HG02610 (cell line): ENCODE measurements at regions not wholly inside any gene's neighbourhood (a gene's known extent, or its start where the extent isn't known, plus 50 kb on each side); places are given as distances from the start of the nearest gene placed in this dataset.

Experiments
- ATAC-seq: cut with Tn5 transposase; IDR thresholded peaks from one replicate; pipeline ENCODE4 v1.9.1; 2021; ENCODE audit warnings: mild to moderate bottlenecking, moderate library complexity; ENCODE audit not compliant: unreplicated experiment

DNA sequence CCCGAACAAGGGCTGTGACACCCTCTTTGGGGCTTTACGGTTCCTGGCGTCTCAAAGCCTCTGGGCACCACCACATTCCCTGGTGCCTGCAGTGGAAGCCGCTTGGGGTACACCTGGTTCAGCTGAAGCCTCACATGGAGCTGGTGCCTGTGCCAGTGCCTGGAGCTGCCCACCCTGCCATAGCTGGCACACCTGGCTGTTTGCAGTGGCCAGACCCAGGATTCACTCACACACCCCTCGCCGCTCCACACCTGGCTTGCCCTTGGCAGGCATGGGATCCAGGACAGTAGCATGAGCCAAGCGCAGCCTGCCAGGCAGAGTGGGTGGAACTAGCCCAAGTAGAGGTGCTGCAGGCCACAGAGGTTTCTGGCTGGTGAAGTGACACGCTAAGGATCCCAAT lies 641.8 kb downstream of the TLE4 start:
- ATAC-seq = no peak

DNA sequence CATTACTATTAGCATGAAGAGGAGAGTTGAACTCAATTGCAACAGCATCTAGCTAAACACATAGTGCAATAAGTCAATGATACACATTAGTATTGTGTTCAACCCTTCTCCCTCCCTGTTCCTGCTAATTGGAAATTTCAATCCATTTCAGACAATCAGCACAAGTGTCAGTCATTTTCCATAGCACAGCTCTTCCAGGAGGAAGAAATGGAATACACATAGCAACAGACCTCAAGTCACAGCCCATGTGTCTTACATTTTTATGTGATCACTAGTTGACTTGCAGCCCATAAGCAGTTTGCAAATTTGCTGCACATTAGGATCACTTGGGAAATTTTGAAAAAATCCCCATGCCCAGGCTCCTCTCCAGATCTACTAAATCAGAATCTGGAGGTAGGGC lies 636.9 kb downstream of the TLE4 start:
- no peak for ATAC-seq

DNA sequence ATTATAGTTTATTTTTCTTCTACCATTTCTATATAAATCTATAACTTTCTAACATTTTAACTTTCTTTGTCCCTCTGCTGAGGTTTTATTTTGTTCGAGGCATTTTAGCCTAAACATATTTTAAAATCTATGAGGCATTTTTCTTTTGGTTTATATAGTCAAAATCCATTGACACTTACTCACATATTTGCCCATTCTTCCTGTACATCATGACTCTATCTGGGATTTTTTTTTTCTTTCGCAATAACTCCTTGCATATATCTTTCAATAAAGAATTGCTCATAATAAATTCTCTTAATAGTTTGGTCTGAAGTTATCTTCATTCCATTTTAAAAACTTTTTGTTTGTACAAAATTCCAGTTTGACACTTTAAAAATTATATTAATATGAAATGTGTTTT lies 632.3 kb downstream of the TLE4 start:
- no peak for ATAC-seq

DNA sequence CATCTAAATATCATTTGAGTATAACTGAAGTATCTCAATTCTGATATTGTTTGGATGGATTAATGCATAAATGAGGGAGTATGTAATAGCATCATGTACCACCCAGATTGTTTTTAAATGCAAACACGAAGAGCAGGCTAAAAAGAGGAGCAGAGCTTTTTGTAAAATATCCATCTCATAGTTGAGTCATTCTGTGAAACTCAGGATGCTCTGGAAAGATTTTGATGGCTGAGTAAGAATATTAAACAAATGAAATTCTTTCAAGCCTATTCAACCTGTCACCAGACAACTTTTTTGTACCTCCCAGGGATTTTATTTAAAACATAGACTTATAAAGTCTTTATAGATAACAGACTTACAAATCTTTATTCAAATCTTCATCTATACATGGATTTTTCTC lies 625.9 kb downstream of the TLE4 start:
- ATAC-seq = no peak

DNA sequence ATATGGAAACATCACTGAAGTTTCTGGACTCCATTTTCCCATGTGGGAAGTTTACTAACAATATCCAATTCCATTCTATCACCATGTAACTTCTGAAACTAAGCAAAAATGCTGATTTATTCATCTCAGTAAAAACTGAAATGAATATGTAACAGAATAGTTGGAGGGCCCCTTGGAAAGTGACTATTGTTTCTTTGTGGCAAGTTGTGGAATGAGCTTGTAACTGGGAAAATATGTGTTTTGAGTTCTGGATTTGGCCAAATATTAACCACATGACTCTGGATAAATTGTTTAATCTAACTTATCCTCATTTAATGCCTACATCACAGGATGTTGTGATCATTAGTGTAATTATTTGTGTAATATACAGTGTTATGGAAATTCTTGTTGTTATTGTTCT lies 619.3 kb downstream of the TLE4 start:
- ATAC-seq = no peak

DNA sequence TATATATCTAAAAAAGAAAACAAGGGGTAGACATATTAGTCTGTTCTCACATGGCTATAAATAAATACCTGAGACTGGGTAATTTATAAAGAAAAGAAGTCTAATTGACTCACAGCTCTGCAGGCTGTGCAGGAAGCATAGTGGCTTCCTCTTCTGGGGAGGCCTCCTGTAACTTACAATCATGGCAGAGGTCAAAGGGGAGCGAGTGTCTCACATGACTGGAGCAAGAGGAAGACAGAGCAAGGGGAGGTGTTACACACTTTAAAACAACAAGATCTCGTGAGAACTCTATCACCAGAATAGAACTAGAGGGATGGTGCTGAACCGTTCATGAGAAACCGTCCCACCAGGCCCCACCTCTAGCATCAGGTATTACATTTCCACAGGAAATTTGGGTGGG lies 616.8 kb downstream of the TLE4 start:
- ATAC-seq = no peak

DNA sequence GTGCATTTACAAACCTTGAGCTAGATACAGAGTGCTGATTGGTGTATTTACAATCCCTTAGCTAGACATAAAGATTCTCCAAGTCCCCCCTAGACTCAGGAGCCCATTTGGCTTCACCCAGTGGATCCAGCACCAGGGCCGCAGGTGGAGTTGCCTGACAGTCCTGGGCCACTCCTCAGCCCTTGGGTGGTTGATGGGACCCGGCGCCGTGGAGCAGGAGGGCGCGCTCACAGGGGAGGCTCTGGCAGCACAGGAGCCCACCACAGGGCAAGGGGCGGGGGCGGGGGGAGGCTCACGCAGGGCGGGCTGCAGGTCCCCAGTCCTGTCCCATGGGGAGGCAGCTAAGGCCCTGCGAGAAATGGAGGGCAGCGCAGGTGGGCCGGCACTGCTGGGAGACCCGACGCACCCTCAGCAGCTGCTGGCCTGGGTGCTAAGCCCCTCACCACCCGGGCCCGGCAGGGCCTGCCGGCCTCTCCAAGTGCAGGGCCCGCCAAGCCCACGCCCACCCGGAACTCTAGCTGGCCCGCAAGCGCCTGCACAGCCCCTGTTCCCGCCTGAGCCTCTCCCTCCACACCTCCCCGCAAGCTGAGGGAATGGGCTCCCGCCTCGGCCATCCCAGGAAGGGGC lies 613.5 kb downstream of the TLE4 start:
- ATAC-seq = no peak

DNA sequence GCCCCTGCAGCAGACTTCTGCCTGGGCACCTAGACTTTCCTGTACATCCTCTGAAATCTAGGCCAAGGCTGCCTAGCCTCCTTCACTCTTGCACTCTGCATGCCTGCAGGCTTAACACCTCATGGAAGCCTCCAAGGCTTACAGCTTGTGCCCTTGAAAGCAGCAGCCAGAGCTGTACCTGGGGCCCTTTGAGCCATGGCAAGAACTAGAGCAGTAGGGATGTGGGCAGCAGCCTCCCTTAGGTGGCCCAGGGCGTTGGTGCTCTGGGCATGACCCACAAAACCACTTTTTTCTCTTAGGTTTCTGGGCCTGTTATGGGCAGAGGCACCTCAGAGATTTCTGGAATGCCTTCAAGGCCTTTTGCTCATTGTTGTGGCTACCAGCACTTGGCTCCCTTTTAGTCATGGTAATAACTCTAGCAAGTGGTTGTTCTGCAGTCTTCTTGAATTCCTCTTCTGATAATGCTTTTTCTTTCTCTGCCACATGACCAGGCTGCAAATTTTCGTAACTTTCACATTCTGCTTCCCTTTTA lies 606.2 kb downstream of the TLE4 start:
- no peak for ATAC-seq

DNA sequence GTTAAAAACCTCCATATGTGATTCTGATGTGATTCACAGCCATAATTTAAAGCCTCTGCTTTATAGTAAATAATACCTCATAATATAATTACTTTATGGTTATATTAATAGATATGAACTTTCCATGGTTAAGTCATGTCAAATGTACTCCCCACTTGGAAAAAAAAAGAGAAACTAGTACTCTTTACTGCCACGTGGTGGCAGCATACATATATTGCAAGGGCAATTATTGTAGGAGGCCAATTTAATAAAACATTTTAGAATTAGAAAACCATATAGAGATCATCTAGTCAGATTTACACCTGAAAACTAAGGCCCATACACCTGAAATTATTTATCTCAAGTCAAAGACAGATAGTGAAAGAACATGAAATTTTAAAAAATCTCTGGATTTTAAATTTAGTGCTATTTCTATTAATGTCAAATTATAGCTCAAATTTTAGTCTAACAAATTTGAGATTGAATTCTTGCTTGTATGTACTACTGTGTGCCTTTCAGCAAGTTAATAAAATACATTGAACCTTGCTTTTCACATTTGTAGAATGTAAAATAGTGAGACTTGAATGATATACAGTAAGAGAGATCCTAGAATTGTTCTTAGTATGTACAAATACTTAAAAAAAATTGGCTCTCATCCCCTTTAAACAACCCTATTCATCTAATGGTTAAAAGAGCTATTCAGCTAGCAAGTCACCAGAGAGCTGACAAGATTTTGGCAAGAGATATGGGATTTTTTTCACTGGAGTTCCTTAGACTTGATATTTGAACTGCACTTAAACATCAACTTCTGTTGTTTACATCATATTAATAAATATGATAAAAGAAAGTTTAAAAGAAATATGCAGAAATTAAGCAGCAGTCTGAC lies 603.8 kb downstream of the TLE4 start:
- ATAC-seq = no peak

DNA sequence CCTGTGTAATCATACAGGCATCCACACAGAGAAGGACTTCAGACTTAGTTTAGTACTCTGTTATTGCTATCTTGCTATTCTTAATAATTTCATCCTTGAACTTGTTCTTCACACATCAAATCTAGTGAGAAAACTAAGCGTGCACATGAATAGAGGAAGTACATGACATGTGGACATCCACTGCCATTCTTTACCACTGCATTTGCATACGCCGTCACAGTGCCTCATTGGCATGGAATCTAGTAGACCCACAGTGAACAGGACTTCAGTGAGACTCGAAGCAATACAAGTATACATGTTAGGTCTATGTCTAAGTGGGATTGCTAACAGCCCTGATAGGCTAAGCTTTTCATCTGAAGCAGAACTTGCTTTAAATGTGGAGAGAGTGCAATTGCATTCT lies 592.1 kb downstream of the TLE4 start:
- ATAC-seq = no peak

DNA sequence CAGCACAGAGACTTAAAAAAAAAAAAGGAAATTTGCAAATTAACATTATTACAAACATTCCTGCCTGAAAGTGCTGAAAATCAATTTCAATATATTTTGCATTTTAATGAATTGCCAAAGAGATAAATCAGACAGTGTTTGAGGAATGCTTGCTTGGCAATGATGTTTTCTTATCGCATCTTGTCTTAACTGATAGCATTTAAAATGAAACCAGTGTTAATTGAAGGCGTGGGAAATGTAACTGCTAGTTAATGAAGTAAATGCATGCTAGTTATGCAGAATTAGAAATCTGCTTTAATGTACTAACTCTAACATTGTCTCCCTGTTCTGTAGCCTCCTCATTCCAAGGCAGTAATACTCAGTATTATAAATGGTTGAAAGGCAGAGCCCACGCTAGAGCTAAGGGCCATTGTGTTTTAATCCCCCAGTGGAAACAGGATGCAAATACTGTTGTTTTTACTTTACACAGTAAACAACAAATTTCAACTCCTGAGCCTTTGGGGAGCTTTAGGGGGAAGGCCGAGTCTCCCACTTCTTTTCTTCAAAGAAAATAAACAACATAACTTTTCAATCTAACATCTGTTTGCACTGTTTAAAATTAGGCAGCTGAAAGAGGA lies 586.9 kb downstream of the TLE4 start:
- ATAC-seq = no peak

DNA sequence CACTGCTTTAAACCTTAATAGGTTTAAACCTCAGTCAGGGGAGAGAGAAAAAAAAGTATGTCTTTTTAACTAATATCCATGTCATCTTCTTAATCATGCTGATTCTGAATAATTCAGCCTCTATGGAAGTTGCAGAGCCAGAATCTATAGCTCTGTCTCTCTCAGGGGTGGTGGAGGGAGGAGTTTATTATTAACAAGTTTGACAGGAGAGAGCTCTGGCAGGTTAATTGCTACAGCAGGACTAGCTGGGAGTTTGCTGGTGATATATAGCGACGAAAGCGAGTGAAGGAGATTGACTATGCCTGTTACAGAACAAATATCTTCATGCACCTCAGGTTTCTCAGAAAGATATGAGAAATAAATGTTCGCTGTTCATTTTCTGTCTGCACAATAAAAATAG lies 586.4 kb downstream of the TLE4 start:
- ATAC-seq = no peak

DNA sequence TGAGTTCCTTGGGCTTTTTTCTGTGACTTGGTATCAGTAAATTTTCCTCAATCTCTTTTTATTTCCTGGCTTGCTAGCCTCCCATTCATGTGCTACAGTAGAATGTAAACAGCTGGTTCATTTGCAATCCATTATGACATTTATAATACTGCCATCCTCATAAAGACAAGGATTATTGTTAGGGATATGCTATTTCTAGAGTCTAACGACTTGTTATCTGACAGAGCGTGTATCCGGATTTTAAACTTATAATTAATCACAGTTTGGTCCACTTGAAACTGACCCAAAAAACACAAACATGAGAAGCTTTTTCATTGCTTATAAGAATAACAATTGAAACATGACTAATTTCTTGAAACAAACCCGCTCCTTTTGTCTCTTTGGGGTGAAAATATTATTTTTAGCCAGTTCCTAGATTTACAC lies 585.8 kb downstream of the TLE4 start:
- no peak for ATAC-seq

DNA sequence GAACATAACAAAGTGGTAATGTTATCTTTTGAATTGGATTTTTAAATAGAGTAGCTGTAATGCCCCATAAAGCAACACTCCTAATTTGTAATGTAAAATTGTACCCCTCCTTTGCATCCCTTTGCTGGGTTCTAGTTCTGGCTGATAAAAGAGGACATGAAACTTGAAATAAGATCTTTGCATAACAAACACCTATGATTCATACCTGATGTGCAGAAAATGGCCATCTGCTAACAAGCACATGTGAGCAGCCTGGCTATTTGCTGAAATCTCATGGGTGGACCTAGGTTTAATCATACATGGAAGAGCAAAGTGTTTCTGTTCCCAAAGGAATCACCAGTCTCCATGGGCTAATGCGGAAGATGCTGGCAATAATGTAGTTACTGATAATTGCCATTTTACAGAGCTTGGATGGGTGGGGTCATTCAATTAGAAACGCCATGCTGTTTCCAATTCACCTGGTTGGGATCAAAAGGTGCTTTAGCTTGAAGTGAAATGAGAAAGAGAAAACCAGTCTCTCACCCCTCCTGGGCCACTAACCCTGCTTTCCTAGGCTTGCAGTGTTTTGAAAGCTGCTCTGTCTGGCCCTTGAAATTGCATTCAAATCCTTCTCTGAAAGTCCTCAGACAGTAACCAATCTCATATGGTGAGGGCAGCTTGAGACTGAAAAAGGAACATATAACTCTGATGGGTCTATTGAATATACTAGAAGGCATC lies 585.1 kb downstream of the TLE4 start:
- ATAC-seq = peak; percentile 67

DNA sequence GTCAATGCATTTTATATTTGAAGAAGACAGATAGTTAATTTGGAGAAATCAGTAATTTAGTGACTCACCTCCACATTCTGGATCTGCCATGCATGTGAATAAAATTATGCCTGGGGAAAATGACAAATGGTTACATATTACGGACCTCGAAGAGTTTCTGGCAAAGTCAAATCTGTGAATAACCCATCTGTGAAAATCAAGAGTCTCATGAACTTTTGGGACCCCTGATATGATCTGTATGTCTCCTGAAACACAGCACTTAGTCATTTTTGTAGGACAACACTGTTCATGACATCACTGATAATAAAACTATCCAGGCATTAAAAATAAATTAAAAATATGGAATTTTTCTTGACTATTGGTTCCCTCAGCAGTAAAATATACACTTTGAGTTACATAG lies 584.5 kb downstream of the TLE4 start:
- no peak for ATAC-seq

DNA sequence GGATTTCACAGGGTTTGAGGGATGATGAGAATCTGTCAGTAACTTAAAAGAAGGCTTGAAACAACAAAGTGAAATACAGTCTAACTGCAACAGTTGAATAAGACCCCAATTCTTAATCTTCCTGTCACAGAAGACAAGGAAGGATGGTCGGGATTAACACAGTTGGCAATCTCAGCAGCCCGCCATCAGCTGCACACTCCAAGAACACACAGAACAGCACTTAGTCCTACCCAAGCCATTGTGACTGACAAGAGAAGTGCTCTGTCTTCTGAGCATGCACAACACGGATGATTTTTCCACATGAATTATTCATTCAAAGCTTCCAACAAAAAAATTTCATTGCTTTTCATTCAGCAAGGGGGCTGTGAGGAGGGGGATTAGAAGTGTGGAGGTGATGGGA lies 576.1 kb downstream of the TLE4 start:
- ATAC-seq = no peak

DNA sequence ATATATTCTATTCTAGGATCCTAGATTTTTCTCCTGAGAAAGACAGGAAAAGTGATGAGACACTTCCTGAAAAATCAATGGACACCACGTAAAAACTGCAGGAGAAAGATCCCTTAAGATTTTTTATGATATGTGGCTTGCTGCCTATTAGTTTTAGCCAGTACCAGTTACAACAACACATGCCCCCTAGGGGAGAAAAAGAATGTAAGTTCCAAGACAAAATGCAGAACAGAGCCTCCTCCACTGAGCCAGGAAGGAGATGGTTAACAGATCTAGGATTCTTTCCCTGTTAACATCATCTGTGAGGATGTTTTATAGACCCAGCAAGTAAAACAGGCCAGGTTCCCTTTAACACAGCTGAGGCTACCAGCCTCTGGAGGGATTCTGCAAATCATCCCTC lies 574.7 kb downstream of the TLE4 start:
- ATAC-seq = no peak

DNA sequence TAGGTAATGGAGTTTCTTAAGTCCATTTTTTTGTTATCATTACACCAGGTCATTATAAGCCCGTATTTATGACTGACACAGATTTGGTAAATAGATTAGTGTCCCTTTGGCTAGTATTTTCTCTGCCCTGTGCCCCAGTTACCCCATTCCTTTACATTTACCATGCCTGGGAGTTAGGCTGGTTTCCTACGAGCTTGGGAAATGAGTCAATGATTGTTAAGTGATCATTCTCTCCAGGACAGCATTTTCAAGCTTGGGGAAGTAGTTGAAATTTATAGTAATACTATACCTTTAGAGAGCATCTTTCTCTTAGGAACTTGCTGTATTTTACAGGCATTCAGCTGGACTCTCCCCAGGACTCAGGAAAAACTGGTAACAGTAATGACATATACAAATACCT lies 573.1 kb downstream of the TLE4 start:
- no peak for ATAC-seq

DNA sequence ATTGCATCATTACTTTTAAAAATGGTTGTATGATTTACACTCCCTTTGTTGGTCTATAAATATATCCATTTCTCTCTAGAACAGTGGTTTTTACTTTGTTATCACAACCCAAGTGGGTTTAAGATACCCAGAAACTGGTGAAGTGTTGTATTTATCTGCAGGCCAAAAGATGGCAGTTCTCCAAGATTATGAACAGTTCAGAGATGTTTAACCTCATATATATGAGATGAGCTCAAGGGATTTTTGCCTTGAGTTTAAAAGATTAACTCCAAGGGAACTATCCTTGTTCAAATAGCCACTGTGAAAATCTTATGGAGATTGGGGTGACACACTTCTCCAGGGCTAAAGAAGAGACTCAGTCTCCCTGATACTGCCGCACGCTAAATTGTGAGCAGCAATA lies 572.6 kb downstream of the TLE4 start:
- ATAC-seq = no peak

DNA sequence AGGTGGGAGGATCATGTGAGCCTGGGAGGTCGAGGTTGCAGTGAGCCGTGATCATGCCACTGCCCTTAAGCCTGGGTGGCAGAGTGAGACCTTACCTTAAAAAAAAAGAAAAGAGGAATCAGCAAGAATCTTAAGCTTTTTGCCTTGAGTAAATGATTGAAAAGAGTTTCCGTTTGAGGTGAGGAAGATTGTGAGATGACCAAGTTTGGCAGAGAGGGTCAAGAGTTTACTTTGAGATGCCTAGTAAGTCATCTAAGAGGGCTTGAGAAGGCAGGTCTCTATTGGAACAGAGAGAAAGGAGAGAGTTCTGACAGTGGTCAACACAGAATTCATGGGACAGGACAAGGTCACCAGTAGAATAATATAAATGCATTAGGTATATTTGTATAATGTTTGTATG lies 572.1 kb downstream of the TLE4 start:
- no peak for ATAC-seq

DNA sequence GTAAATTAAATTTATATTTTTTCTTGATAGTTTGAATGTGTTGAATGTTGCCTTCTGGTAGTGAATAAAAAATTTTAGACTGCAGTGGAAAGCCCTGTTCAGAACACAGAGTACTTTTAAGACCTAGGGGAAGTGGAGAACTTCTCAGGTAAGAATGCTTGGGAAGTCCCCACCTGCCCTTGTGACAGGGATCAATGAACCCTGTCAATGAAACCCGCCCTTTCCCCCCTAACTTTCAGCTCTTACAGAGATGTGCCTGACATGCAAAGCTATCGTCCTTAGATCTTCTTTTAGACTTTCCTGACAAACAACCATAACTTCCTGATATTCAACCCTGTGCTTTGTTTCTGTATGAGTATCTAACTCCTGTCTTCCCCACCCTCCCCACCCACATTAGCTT lies 562.7 kb downstream of the TLE4 start:
- ATAC-seq = peak; percentile 98
